Adrenal gland (tissue), 5 donors: ENCODE measurements at regions not wholly inside any gene's neighbourhood (a gene's known extent, or its start where the extent isn't known, plus 50 kb on each side); places are given as distances from the start of the nearest gene placed in this dataset.

Source experiments
- CTCF ChIP-seq, 6 experiments: fragments of 450-650 bp in 4 of 6; fragments of 200-600 bp in 2 of 6; sonication (generic) in 1 of 6; IDR thresholded peaks; 1 replicate in 5 of 6; 2 replicates in 1 of 6; pipeline versions ENCODE4 v1.5.1 to v1.8.0; 2016 to 2021; ENCODE audit warnings: antibody characterized with exemption in 6 of 6, mild to moderate bottlenecking in 2 of 6, moderate library complexity in 1 of 6
- POLR2A ChIP-seq, 2 donors: fragments of 450-650 bp; IDR thresholded peaks; one replicate each; pipeline ENCODE4 v1.6.1; 2017; ENCODE audit warnings: antibody characterized with exemption in 2 of 2, mild to moderate bottlenecking in 2 of 2, moderate library complexity in 1 of 2
- donor health status: DM: no; HTN: no; CAD: no.

GRCh38 chr10:63769367-63769766 is 248.2 kb downstream of the REEP3 start:
- TF ChIP-seq CTCF (IDR thresholded peaks at IDR 0.05) = no peak
- no peak for TF ChIP-seq POLR2A (IDR thresholded peaks at IDR 0.05)
